ENCODE measurements at regions not wholly inside any gene's neighbourhood (a gene's known extent, or its start where the extent isn't known, plus 50 kb on each side); places are given as distances from the start of the nearest gene placed in this dataset.

DNA sequence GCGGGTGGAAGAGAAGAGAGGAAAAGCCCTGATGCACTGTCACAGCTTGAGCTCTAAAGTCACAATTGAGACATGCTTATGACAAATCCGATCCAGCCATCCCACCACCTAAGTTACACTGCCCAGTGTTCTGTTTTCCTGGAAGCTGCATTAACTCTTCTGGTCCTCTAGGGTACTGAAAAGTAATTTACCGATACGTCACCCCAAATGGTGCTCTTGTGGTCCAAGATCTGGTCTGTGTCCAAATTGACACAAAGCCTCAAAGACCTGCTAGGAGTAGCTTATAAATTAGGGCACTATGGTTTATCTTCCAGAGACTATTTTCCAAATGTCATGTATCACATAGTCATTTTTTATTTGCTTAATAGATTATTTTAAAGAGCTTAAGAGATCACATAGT lies 186.7 kb upstream of the ETAA1 start:
- ChIA-PET CTCF (interaction anchor here (0.7 to 2.2 kb wide), 6 partner anchors 9 to 1570 kb away, joined by 3 to 11 read pairs (median 4); no protein-coding TSS in a partner anchor), POLR2A (no interaction called here)
- Histone ChIP-seq H3K27ac (ENCODE audit: insufficient read depth, low read depth, low read length) (no peak overlapping the region), H3K27me3 (ENCODE audit: control insufficient read depth in 2 of 2, insufficient read depth in 2 of 2, low read length in 2 of 2) (no peaks in the 10 kb centered on the region), H3K4me2 (ENCODE audit: insufficient read depth, low read length) (no peak overlapping the region), H3K9me1 (replicated peaks; ENCODE audit: control insufficient read depth, extremely low read depth, insufficient read depth, low read length) (no peaks in the 10 kb centered on the region), H3K9ac (replicated peaks; ENCODE audit: extremely low read depth, insufficient read depth, low read length) (no peak overlapping the region), H3K36me3 (ENCODE audit: control insufficient read depth in 2 of 2, extremely low read depth in 1 of 2, insufficient read depth in 2 of 2, low read length in 2 of 2) (no peaks in the 10 kb centered on the region), H4K20me1 (replicated peaks; ENCODE audit: control insufficient read depth, extremely low read depth, insufficient read depth, low read length) (no peaks in the 10 kb centered on the region), H3K9me3 (replicated peaks; ENCODE audit: control insufficient read depth, insufficient read depth, low read length) (no peaks in the 10 kb centered on the region), H2AFZ (ENCODE audit: low read depth, low read length) (no peak overlapping the region), H3K79me2 (ENCODE audit: control insufficient read depth, insufficient read depth, low read length) (no peaks in the 10 kb centered on the region), H3K4me1 (ENCODE audit: control insufficient read depth, extremely low read depth, insufficient read depth, low read length) (no peaks in the 10 kb centered on the region), H3K4me3 (replicated peaks in 1 of 3; ENCODE audit: insufficient read depth in 1 of 3, low read depth in 1 of 3, low read length in 3 of 3) (no peak overlapping the region)
- dilution Hi-C loops (cut with MboI; ENCODE audit: extremely low pct_ligation_motif_present, low sequenced_read_pairs) (no loop called here), intact Hi-C loops (cut with micrococcal nuclease) (loop anchor here (10.0 kb wide), 1 partner anchor 354 kb away; no protein-coding TSS in a partner anchor)
- DNase-seq (ENCODE audit: low read depth, low spot score) (no peak), FAIRE-seq (no peak)
- BruUV-seq (replicated peaks) = no TSS peak
- no peak for TF ChIP-seq POLR2A (IDR thresholded peaks at IDR 0.05; ENCODE audit: low read depth, low read length)
- no peak for TF ChIP-seq GATA2 (IDR thresholded peaks at IDR 0.05; ENCODE audit: insufficient read depth, insufficient read length, low read depth, low read length)
- TF ChIP-seq, protein P1, sequence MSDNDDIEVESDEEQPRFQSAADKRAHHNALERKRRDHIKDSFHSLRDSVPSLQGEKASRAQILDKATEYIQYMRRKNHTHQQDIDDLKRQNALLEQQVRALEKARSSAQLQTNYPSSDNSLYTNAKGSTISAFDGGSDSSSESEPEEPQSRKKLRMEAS (IDR thresholded peaks at IDR 0.05; ENCODE audit: insufficient read depth, insufficient read length) = no peak
- TF ChIP-seq, protein P2, sequence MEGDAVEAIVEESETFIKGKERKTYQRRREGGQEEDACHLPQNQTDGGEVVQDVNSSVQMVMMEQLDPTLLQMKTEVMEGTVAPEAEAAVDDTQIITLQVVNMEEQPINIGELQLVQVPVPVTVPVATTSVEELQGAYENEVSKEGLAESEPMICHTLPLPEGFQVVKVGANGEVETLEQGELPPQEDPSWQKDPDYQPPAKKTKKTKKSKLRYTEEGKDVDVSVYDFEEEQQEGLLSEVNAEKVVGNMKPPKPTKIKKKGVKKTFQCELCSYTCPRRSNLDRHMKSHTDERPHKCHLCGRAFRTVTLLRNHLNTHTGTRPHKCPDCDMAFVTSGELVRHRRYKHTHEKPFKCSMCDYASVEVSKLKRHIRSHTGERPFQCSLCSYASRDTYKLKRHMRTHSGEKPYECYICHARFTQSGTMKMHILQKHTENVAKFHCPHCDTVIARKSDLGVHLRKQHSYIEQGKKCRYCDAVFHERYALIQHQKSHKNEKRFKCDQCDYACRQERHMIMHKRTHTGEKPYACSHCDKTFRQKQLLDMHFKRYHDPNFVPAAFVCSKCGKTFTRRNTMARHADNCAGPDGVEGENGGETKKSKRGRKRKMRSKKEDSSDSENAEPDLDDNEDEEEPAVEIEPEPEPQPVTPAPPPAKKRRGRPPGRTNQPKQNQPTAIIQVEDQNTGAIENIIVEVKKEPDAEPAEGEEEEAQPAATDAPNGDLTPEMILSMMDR (IDR thresholded peaks at IDR 0.05; ENCODE audit: extremely low read depth in 1 of 2, insufficient read depth in 1 of 2, low read depth in 1 of 2, low read length in 2 of 2) = no peak
- no peak for TF ChIP-seq MYC (IDR thresholded peaks at IDR 0.05; ENCODE audit: low read depth, low read length)
- no peak for TF ChIP-seq EZH2 (IDR thresholded peaks at IDR 0.05; ENCODE audit: borderline replicate concordance, low read depth, low read length, severe bottlenecking)
- TF ChIP-seq POLR2AphosphoS5 (IDR thresholded peaks at IDR 0.05; ENCODE audit: insufficient read depth, low read depth, low read length) = no peak
- no peak for TF ChIP-seq JUN (IDR thresholded peaks at IDR 0.05; ENCODE audit: borderline replicate concordance, insufficient read depth, insufficient read length, low read depth)
- TF ChIP-seq FOS (IDR thresholded peaks at IDR 0.05; ENCODE audit: borderline replicate concordance, insufficient read depth, low read length) = no peak

Measured in endothelial cell of umbilical vein (primary cell).